Uterus (tissue), 2 donors: ENCODE measurements at regions not wholly inside any gene's neighbourhood (a gene's known extent, or its start where the extent isn't known, plus 50 kb on each side); places are given as distances from the start of the nearest gene placed in this dataset.

ENCODE experiments used
- CTCF ChIP-seq, 4 experiments: fragments of 200-600 bp in 2 of 4; fragments of 450-650 bp in 2 of 4; sonication (generic) in 2 of 4; IDR thresholded peaks; one replicate each; pipeline ENCODE4 v1.5.1; 2016 to 2019; ENCODE audit warnings: antibody characterized with exemption in 4 of 4, mild to moderate bottlenecking in 2 of 4, moderate library complexity in 1 of 4
- POLR2A ChIP-seq, 2 donors: fragments of 450-650 bp; IDR thresholded peaks; one replicate each; pipeline ENCODE4 v1.6.1; 2016; ENCODE audit warnings: antibody characterized with exemption in 2 of 2, mild to moderate bottlenecking in 1 of 2, moderate library complexity in 1 of 2

GRCh38 chr4:78667764-78668163 lies 108.4 kb upstream of the BMP2K start:
- TF ChIP-seq CTCF (IDR thresholded peaks at IDR 0.05) (no peak), POLR2A (IDR thresholded peaks at IDR 0.05) (no peak)
